GM18858 (cell line): ENCODE measurements at regions not wholly inside any gene's neighbourhood (a gene's known extent, or its start where the extent isn't known, plus 50 kb on each side); places are given as distances from the start of the nearest gene placed in this dataset.
"Not testable (repeated sequence)": the region's sequence is repeated elsewhere in the genome, so short reads cannot be mapped to it uniquely, and the experiment has no call there.

Experiments
- ATAC-seq: cut with Tn5 transposase; IDR thresholded peaks from one replicate; pipeline ENCODE4 v1.9.1; 2021; ENCODE audit not compliant: unreplicated experiment

DNA sequence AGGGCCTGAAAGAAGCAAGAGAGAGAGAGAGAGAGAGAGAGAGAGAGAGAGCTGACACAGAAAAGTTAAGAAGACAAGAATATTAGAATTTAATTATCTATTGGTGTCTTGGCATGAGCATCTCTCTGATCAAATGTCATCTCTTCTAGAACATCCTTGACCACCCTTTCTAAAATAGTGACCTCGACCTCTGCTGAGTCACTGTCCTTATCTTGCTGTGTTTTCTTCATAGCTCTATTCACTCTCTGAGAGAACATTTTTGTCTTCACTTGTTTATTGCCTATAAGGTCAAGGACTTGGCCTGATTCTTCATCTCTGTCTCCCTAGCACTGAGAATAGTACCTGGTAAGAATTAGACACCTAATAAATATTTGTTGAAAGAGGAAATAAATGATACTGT lies 383.8 kb upstream of the RPS23 start:
- ATAC-seq, result no peak

DNA sequence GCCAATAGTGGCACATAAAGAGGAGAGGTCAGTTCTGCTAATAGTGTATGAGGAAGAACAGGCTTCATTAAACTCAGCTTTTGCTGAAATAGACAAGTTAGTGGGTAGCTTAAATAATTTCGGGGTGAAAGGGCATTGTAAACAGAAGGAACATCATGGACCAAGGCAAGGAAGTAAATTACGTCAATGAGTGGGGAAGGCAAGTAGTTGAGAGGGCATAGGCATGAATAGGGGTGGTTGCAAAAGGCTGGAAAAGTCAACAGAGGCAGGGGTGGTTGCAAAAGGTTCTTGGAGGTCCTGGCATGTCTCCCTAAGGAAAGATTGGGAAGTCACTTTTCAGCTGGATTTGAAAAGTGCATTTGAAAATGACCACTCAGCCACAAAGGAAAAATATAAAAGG lies 383.3 kb upstream of the RPS23 start:
- no peak for ATAC-seq

DNA sequence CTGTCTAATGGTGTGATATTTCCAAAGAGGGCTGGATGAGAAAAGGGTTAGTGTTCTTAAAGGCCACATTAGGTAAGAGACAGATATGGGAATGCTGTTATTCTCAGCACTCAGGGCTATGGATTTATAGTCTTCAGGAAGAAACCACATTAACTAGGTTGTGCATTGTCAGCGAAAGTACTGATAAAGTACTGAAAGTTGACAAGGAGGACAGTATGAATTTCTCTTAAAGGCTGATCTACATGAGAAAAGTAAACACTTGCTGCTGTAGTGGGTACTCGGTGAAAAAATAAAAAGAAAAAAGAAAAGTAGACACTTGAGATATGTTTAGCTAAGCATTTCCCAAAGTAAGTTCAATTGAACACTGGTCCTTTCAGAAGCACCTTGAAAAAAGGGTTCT lies 381.0 kb upstream of the RPS23 start:
- no peak for ATAC-seq

- no peak for ATAC-seq
Measured at GRCh38 chr5:82657033-82657699, 379.0 kb upstream of the RPS23 start.

DNA sequence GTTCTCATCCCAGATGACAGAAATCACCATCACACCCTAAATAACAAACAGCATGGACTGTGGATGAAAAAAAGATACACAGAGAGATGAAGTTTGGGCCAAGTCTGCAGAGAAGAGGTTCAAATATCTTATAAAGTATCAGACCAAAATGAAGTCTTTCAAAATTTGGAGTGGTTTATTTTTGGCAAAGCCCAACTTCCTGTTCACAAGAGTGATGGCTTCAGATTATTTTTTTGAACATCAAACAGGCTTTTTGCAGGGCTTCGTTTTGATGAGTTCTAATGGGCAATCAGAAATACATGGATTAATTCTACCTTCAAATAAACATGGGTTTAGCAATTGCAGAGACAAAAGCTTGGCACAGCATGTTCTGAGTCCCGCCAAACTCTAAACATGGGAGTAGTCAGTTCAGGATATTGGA lies 378.2 kb upstream of the RPS23 start:
- ATAC-seq, result no peak

DNA sequence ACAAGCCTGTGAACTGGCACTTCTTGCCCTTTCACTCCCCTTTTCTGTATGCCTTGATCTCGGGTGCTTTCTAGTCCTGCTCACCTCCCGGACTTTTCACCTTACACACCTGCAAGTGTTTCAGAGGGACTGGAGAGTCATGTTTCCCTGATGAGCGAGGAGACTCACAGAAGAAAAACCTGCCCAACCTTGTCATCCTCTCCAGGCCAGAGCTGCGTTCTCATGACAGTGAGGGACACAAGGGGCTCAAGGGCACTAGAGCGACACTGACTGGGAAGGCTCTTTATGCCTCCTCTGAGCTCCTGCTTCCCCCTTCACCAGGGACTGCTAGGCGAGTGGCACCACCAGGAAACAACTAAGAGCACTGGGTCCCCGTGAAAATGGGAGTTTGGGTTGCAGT lies 376.9 kb upstream of the RPS23 start:
- no peak for ATAC-seq

GRCh38 chr5:82649943-82650342 lies 371.8 kb upstream of the RPS23 start:
- ATAC-seq, result no peak

GRCh38 chr5:82644766-82645165 lies 366.6 kb upstream of the RPS23 start:
- ATAC-seq, result no peak

DNA sequence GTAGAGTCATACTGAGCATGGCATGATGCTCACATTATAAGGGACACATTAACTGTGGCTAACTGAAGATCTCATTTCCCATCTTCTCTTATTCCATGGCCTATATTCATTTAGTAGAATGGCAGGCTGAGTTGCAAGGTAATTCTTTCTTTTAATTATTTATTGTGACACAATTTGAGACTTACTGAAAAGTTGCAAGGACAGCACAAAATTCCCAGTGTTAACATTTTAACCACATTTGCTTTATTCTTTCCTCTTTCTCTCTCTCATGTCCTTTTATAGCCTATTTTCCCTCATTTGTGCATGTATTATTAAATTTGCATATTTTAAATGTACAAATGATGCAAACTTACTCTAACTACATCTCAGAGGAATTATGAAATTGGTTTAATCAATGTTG lies 366.1 kb upstream of the RPS23 start:
- ATAC-seq, result no peak

- no peak for ATAC-seq
Measured at GRCh38 chr5:82642313-82642712, 364.2 kb upstream of the RPS23 start.

GRCh38 chr5:82641331-82642003 lies 363.3 kb upstream of the RPS23 start:
- ATAC-seq, result peak; percentile 76

DNA sequence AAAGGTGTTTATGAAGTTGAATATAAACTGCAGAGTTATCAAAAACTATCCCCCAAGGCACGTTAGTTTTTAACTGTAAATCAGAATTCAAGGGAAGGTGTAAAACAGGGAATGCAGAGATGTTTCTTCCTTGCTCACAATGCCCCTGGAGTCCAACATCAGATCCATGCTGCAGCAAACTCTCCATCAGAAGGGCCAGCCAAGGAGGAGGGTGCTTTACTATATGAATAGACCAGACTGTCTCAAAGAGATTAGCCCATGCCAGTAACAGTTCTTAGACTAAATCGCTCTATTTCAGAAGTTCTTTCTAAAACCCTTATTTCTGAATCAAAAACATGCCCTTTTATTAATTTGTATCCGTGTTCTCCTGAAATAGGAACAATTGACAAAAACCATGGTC lies 362.8 kb upstream of the RPS23 start:
- no peak for ATAC-seq

DNA sequence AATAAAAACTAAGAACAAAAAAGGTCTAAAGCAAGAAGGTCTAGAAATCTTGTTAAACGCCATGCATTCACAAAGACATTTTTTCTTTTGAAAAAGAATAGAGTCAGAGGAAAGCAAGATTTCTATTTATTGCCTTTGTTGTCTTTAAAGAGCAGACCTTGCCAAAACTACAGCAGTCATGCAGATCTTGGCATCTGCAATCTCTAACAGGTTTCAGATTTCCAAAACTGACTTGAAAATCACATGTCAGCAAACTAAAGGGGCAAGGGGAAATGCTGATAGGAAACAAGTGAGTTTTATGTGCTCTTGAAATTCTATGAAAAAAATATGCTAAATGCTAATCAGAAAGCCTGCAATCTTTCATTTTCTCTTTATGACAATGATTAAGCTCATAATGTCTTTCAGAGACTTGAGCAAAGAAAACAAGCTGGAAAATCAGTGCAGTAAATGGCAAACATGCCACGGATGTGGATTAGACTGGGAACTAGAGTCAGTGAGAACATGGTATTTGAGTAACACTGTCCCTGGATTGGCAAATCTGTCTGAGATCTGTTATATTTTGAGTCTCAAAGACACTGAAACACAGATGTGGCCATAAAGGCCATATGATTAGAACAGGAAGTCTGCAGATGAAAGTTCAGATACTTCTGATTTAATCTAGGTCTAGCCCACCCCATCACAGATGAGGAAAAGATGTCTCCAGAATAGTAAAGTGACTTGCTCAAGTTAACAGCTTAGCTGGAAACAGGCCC lies 361.4 kb upstream of the RPS23 start:
- no peak for ATAC-seq

GRCh38 chr5:82636591-82636990 lies 358.4 kb upstream of the RPS23 start:
- ATAC-seq, result no peak

DNA sequence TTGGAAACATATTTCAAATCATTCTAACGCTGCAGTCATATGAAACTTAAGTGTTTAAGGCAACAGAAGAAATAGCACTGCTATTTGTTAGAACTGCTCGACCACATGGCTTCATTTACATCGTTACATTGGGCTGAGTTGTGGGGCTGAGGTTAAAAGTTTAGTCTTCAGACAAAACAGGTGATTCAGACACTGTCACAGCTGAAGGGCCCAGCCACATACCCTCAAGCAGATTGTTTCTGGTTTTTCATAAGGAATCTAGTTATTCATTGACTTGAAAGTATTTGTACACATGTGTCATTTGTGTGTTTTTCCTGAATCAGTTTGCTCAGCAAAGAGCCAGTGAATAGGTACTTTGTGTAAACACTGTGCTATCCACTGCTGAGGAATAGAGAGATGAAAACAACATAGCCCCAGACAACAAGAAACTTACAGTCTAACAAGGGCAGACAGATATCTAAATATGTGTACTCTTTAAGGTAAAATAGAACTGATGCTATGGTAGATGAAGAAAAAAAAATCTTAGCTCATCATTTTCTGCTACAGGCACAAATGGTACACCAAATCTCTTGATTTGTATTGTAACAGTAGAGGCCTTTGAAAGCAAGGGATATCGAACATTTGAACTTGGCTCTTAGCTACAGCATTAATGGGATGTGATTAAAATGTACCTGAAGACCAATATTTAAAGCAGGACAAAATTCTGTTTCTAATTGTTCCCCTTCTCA lies 357.6 kb upstream of the RPS23 start:
- ATAC-seq, result no peak

DNA sequence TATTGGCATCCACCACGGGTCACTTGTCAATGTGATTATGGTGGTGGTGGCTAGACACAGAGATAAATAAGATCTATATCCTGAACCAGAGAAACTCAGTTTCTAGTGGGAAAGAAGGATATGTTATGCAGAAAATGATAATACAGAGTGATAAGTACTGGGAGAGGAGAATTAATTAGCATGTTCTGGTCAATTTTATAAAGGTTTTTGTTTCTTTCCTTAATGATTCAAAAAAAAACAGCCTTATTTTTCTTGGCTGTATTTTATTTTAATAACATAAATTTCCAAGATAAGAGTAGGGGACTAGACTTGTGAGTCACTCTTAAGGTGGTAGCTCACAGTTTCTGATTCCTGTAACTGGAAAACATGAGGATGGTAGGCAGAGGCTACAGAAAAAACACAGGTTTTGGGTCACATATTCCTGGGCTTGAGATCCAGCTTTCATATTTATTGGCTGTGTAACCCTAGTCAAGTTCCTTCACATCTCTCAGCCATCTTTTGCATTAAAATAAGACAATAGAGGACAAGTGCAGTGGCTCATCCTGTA lies 350.3 kb upstream of the RPS23 start:
- no peak for ATAC-seq

- not testable (repeated sequence) for ATAC-seq
Measured at GRCh38 chr5:82626905-82627591, 348.9 kb upstream of the RPS23 start.

DNA sequence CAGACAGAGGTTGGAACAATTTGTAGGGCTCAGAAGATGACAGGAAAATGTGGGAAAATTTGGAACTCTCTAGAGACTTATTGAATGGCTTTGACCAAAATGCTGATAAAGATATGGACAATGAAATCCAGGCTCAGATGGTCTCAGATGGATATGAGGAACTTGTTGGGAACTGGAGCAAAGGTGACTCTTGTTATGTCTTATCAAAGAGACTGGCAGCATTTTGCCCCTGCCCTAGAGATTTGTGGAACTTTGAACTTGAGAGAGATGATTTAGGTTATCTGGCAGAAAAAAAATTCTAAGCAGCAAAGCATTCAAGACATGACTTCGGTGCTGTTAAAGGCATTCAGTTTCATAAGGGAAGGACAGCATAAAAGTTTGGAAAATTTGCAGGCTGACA lies 347.9 kb upstream of the RPS23 start:
- not testable (repeated sequence) for ATAC-seq

DNA sequence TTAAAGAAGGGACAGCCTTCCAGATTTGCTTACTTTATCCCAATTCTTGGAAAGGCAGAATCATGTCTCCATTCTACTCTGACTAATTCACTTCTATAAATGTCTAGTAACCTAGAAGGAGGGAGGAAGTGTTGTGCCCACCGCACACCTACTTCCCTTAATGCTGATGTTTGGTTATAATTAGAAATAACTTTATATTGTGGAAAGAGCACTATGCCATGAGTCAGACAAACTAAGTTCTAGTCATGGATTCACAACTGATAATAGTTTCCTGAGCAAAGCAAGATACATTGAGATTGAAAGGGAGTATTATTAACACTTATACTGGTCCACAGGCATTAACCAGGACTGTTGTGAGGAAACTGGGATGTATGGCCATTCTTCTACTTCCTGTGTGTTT lies 345.9 kb upstream of the RPS23 start:
- ATAC-seq, result no peak

- no peak for ATAC-seq
Measured at GRCh38 chr5:82622711-82623514, 344.8 kb upstream of the RPS23 start.
